ENCODE measurements at regions not wholly inside any gene's neighbourhood (a gene's known extent, or its start where the extent isn't known, plus 50 kb on each side); places are given as distances from the start of the nearest gene placed in this dataset.
A peak's percentile ranks its signal among the peaks of the same experiment; 100 is the strongest.

DNA sequence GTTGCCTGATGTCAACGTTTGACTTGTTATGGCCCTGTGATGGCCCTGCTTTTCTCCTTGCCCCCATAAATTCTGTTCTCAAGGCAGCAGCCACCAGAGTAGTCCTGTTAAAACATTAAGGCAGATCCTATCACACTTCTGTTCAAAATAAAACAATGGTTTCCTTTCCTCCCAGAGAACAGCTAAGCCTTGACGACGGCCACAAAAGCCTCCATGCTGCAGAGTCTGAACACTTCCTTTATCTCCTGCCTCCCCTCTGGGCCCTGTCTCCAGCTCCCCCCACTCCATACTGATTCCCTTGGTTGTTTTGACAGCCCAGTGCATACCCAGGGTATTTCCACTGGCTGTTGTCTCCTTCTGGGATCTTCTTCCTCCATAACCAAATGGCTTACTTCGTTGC, 618.1 kb downstream of the MED13L start:
- Mint-ChIP-seq H3K36me3 (ENCODE audit: insufficient read depth) (no peaks in the 10 kb centered on the region), H3K9me3 (ENCODE audit: low read depth) (no peaks in the 10 kb centered on the region), H3K4me3 (ENCODE audit: low read depth) (no peak overlapping the region), H3K27ac (no peak overlapping the region), H3K4me1 (ENCODE audit: low read depth) (no peaks in the 10 kb centered on the region), H3K27me3 (peaks cover 6% of the 10 kb centered on the region)
- TF ChIP-seq, protein P1, sequence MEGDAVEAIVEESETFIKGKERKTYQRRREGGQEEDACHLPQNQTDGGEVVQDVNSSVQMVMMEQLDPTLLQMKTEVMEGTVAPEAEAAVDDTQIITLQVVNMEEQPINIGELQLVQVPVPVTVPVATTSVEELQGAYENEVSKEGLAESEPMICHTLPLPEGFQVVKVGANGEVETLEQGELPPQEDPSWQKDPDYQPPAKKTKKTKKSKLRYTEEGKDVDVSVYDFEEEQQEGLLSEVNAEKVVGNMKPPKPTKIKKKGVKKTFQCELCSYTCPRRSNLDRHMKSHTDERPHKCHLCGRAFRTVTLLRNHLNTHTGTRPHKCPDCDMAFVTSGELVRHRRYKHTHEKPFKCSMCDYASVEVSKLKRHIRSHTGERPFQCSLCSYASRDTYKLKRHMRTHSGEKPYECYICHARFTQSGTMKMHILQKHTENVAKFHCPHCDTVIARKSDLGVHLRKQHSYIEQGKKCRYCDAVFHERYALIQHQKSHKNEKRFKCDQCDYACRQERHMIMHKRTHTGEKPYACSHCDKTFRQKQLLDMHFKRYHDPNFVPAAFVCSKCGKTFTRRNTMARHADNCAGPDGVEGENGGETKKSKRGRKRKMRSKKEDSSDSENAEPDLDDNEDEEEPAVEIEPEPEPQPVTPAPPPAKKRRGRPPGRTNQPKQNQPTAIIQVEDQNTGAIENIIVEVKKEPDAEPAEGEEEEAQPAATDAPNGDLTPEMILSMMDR (IDR thresholded peaks at IDR 0.05; ENCODE audit: unreplicated experiment) = no peak
- DNase-seq (ENCODE audit: low spot score, unreplicated experiment) = no peak

GRCh38 chr12:115657081-115658013, 620.1 kb downstream of the MED13L start:
- no peak for DNase-seq (ENCODE audit: low spot score, unreplicated experiment)
- TF ChIP-seq, protein P1 (IDR thresholded peaks at IDR 0.05; ENCODE audit: unreplicated experiment) = no peak
- Mint-ChIP-seq H3K27ac (no peak overlapping the region), H3K27me3 (peaks cover 6% of the 10 kb centered on the region), H3K4me3 (ENCODE audit: low read depth) (no peak overlapping the region), H3K4me1 (ENCODE audit: low read depth) (no peaks in the 10 kb centered on the region), H3K36me3 (ENCODE audit: insufficient read depth) (no peaks in the 10 kb centered on the region), H3K9me3 (ENCODE audit: low read depth) (no peaks in the 10 kb centered on the region)

DNA sequence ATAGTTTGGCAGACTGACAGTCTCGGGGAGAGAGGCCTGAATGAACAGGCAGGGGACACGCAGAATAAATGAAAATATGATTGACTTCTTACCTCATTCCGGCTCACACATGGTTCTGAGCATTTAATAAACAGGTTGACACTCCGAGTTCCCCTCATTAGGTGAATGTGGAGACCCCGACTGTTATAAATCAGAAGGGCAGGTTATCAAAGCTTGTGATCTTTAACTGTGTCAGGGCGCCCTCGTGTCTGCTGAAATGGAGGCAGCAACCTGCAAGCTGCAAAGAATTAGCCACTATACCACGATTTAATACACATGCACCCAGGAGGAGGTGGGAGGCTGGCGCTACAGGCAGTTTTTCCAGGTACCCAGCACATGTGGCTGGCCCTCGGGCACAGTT, 627.5 kb downstream of the MED13L start:
- H3K9me3 Mint-ChIP-seq (ENCODE audit: low read depth) = no peaks in the 10 kb centered on the region
- peak overlapping the region; percentile 83 for H3K27ac Mint-ChIP-seq

DNA sequence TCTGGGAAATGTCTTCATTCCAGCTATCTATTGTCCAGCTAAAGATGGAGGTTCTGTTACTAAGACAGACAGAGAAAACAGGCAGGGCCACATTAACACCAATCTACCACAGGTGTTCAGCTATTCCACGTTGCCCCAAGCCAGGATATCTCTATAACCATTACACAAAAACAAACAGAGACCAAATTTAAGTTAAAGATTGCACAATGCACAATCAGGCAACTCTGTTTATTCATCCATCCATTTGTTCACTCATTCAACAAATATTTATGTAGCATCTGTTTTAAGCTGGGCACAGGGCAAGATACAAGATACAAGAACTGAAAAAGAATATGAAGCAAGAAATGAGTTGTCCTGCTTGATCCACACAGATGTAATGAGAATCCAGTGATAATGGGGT, 629.0 kb downstream of the MED13L start:
- TF ChIP-seq, protein P1 (IDR thresholded peaks at IDR 0.05; ENCODE audit: unreplicated experiment) = no peak
- H3K9me3 Mint-ChIP-seq (ENCODE audit: low read depth) = no peaks in the 10 kb centered on the region
- no peak for DNase-seq (ENCODE audit: low spot score, unreplicated experiment)
- H3K27me3 Mint-ChIP-seq = no peaks in the 10 kb centered on the region
- no peaks in the 10 kb centered on the region for H3K36me3 Mint-ChIP-seq (ENCODE audit: insufficient read depth)
- no peak overlapping the region for H3K27ac Mint-ChIP-seq
- peaks cover 19% of the 10 kb centered on the region for H3K4me1 Mint-ChIP-seq (ENCODE audit: low read depth)
- no peak overlapping the region for H3K4me3 Mint-ChIP-seq (ENCODE audit: low read depth)

More for the DNA sequence above, 627.5 kb downstream of the MED13L start:
- DNase-seq (ENCODE audit: low spot score, unreplicated experiment) = no peak
- Mint-ChIP-seq H3K27me3 (peaks cover 3% of the 10 kb centered on the region), H3K4me1 (ENCODE audit: low read depth) (peaks cover 19% of the 10 kb centered on the region), H3K4me3 (ENCODE audit: low read depth) (no peak overlapping the region), H3K36me3 (ENCODE audit: insufficient read depth) (no peaks in the 10 kb centered on the region)
- TF ChIP-seq, protein P1 (IDR thresholded peaks at IDR 0.05; ENCODE audit: unreplicated experiment) = no peak

DNA sequence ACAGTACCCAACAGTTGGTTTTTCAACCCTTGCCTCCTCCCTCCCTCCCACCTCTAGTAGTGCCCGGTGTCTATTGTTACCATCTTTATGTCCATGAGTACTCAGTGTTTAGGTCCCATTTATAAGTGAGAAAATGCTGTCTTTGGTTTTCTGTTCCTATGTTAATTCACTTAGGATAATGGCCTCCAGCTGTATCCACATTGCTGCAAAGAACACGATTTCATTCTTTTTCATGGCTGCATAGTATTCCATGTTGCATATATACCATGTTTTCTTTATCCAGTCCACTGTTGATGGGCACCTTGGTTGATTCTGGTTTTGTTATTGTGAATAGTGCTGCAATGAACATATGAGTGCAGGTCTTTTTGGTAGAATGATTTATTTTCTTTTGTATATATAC, 631.3 kb downstream of the MED13L start:
- DNase-seq (ENCODE audit: low spot score, unreplicated experiment) = no peak
- H3K27ac Mint-ChIP-seq = no peak overlapping the region
- H3K4me3 Mint-ChIP-seq (ENCODE audit: low read depth) = no peak overlapping the region
- H3K36me3 Mint-ChIP-seq (ENCODE audit: insufficient read depth) = no peaks in the 10 kb centered on the region
- peaks cover 16% of the 10 kb centered on the region for H3K4me1 Mint-ChIP-seq (ENCODE audit: low read depth)
- TF ChIP-seq, protein P1 (IDR thresholded peaks at IDR 0.05; ENCODE audit: unreplicated experiment) = no peak
- H3K9me3 Mint-ChIP-seq (ENCODE audit: low read depth) = peaks cover 6% of the 10 kb centered on the region
- peaks cover 9% of the 10 kb centered on the region for H3K27me3 Mint-ChIP-seq
